ENCODE measurements at regions not wholly inside any gene's neighbourhood (a gene's known extent, or its start where the extent isn't known, plus 50 kb on each side); places are given as distances from the start of the nearest gene placed in this dataset.

DNA sequence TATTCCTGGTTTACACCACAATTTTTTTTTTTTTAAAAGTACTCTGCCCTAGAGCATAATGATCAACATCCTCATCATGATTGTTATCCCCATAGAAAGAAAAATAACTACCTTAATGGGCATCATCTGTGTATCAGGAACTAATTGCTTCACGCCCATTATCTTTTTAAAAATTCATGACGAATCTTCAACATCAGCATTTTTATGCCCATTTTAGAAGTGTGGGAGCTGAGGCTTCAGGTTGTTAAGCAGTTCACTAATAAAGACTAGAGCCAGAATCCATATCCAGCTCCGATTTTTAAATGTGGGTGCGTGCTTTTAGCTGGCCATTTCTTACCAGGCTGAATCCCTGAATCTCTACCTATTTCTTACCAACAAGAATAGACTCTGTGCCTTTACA lies 92.9 kb upstream of the KCNA4 start:
- Histone ChIP-seq H4K5ac (ENCODE audit: insufficient read length, low read depth, low read length) (no peak overlapping the region), H3K56ac (ENCODE audit: insufficient read length, low read depth, low read length) (no peak overlapping the region), H4K8ac (replicated peaks; ENCODE audit: insufficient read length, low read depth, low read length) (no peak overlapping the region), H4K91ac (ENCODE audit: insufficient read length, low read depth, low read length) (no peak overlapping the region), H3K18ac (ENCODE audit: insufficient read length, low read depth, low read length) (no peak overlapping the region), H3K23me2 (ENCODE audit: insufficient read length, low read depth, low read length, poor library complexity, severe bottlenecking) (no peaks in the 10 kb centered on the region), H3K27ac (ENCODE audit: insufficient read length, low read depth, low read length) (no peak overlapping the region), H3K4ac (ENCODE audit: low read depth, low read length) (no peak overlapping the region), H3K4me2 (ENCODE audit: insufficient read depth, insufficient read length, low read length) (no peak overlapping the region), H3K9ac (ENCODE audit: extremely low read depth, insufficient read length, low read length) (no peak overlapping the region), H3K14ac (ENCODE audit: insufficient read depth, low read length) (no peak overlapping the region), H3K23ac (ENCODE audit: insufficient read length, low read depth, low read length) (no peak overlapping the region), H3K4me1 (ENCODE audit: insufficient read depth, low read length) (no peaks in the 10 kb centered on the region), H3K79me1 (ENCODE audit: insufficient read depth, low read depth, low read length, poor library complexity, severe bottlenecking) (no peaks in the 10 kb centered on the region), H3K79me2 (ENCODE audit: insufficient read depth, low read length) (no peaks in the 10 kb centered on the region), H2BK120ac (ENCODE audit: low read depth, low read length, poor library complexity, severe bottlenecking) (no peak overlapping the region), H2BK12ac (ENCODE audit: insufficient read length, low read depth, low read length) (no peak overlapping the region), H2BK20ac (ENCODE audit: low read depth, low read length, poor library complexity, severe bottlenecking) (no peak overlapping the region), H2AK5ac (ENCODE audit: insufficient read length, low read length) (no peak overlapping the region), H2AFZ (ENCODE audit: low read length) (no peak overlapping the region), H3K9me3 (ENCODE audit: control insufficient read depth, low read depth, low read length) (no peaks in the 10 kb centered on the region), H2BK5ac (ENCODE audit: insufficient read length, low read length) (no peak overlapping the region), H3K27me3 (ENCODE audit: insufficient read depth, low read length) (peaks cover 16% of the 10 kb centered on the region; the same call in 1 of the 2 replicates), H2BK15ac (ENCODE audit: low read depth, low read length) (no peak overlapping the region), H3T11ph (ENCODE audit: low read length) (no peak overlapping the region), H4K20me1 (ENCODE audit: control insufficient read depth, insufficient read depth, insufficient read length) (no peaks in the 10 kb centered on the region)
- Mint-ChIP-seq H3K4me3 (no peak overlapping the region), H3K4me1 (peaks cover 4 to 5% of the 10 kb centered on the region in 2 experiments; a peak in 3 of 4 replicates), H3K27me3 (ENCODE audit: low read depth) (peaks cover 82% of the 10 kb centered on the region), H3K27ac (no peak overlapping the region), H3K9me3 (no peaks in the 10 kb centered on the region), H3K36me3 (ENCODE audit: insufficient read depth in 1 of 3, low read depth in 3 of 3) (no peaks in the 10 kb centered on the region)
- no peak for DNase-seq
- TF ChIP-seq, protein P1, sequence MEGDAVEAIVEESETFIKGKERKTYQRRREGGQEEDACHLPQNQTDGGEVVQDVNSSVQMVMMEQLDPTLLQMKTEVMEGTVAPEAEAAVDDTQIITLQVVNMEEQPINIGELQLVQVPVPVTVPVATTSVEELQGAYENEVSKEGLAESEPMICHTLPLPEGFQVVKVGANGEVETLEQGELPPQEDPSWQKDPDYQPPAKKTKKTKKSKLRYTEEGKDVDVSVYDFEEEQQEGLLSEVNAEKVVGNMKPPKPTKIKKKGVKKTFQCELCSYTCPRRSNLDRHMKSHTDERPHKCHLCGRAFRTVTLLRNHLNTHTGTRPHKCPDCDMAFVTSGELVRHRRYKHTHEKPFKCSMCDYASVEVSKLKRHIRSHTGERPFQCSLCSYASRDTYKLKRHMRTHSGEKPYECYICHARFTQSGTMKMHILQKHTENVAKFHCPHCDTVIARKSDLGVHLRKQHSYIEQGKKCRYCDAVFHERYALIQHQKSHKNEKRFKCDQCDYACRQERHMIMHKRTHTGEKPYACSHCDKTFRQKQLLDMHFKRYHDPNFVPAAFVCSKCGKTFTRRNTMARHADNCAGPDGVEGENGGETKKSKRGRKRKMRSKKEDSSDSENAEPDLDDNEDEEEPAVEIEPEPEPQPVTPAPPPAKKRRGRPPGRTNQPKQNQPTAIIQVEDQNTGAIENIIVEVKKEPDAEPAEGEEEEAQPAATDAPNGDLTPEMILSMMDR (conservative IDR thresholded peaks at IDR 0.05): no peak
- no CpG with 5 or more reads among the region's 4 CpGs for WGBS (ENCODE audit: extremely low coverage, insufficient read length, low lambda C conversion rate)

Data from H9 (cell line).